GM12875 (cell line): ENCODE measurements at regions not wholly inside any gene's neighbourhood (a gene's known extent, or its start where the extent isn't known, plus 50 kb on each side); places are given as distances from the start of the nearest gene placed in this dataset.
A peak's percentile ranks its signal among the peaks of the same experiment; 100 is the strongest.

Source experiments
- H3K4me3 ChIP-seq: one replicate; pipeline ENCODE4 v1.5.1; 2011; ENCODE audit warnings: low read depth, low read length, control low read depth
- CTCF ChIP-seq: IDR thresholded peaks from 2 replicates; pipeline ENCODE4 v1.5.1; 2011; ENCODE audit warnings: low read depth, mild to moderate bottlenecking, control low read depth, inconsistent platforms, low read length, moderate library complexity, borderline replicate concordance; ENCODE audit not compliant: insufficient read depth

- H3K4me3 ChIP-seq = no peak overlapping the region
- TF ChIP-seq CTCF = no peak
These were observed 52.6 kb upstream of the RUFY1 start for GRCh38 chr5:179497636-179498340.

GRCh38 chr5:179495906-179496455, 54.4 kb upstream of the RUFY1 start:
- no peak overlapping the region for H3K4me3 ChIP-seq
- 0 out of 2 replicates have a peak, but pooled peaks have one; percentile 6 for TF ChIP-seq CTCF

GRCh38 chr5:179494774-179495526, 55.4 kb upstream of the RUFY1 start:
- no peak for TF ChIP-seq CTCF
- no peak overlapping the region for H3K4me3 ChIP-seq

GRCh38 chr5:179488975-179489374, 61.4 kb upstream of the RUFY1 start:
- H3K4me3 ChIP-seq = no peak overlapping the region
- TF ChIP-seq CTCF = no peak

GRCh38 chr5:179488491-179488890, 61.9 kb upstream of the RUFY1 start:
- no peak overlapping the region for H3K4me3 ChIP-seq
- TF ChIP-seq CTCF = no peak

- H3K4me3 ChIP-seq = no peak overlapping the region
- TF ChIP-seq CTCF = no peak
These were observed 63.2 kb upstream of the RUFY1 start for GRCh38 chr5:179487145-179487544.
